NT2/D1 (cell line): ENCODE measurements at regions not wholly inside any gene's neighbourhood (a gene's known extent, or its start where the extent isn't known, plus 50 kb on each side); places are given as distances from the start of the nearest gene placed in this dataset.

Source experiments
- DNase-seq: peaks from one replicate; pipeline ENCODE4 v3.0.0-alpha.2; 2011; ENCODE audit warnings: low read depth, low spot score
- H3K27me3 ChIP-seq: 2 replicates; pipeline ENCODE4 v1.6.0; 2011; ENCODE audit warnings: mild to moderate bottlenecking; ENCODE audit not compliant: insufficient read length, insufficient read depth
- H3K36me3 ChIP-seq: 2 replicates; pipeline ENCODE4 v1.6.1; 2011; ENCODE audit warnings: mild to moderate bottlenecking, low read length, mixed read lengths; ENCODE audit not compliant: insufficient read depth, insufficient read length
- H3K4me1 ChIP-seq: 2 replicates; pipeline ENCODE4 v1.5.1; 2011; ENCODE audit not compliant: insufficient read depth, insufficient read length
- H3K4me3 ChIP-seq: 2 replicates; pipeline ENCODE4 v1.5.1; 2011; ENCODE audit warnings: low read depth; ENCODE audit not compliant: insufficient read length
- H3K9ac ChIP-seq: 2 replicates; pipeline ENCODE4 v1.6.0; 2011; ENCODE audit warnings: low read depth; ENCODE audit not compliant: insufficient read length
- H3K9me3 ChIP-seq: 2 replicates; pipeline ENCODE4 v1.5.1; 2011; ENCODE audit warnings: mild to moderate bottlenecking, low read length; ENCODE audit not compliant: insufficient read depth
- SUZ12 ChIP-seq: IDR thresholded peaks from 2 replicates; pipeline ENCODE4 v1.6.1; 2011; ENCODE audit not compliant: insufficient read length, insufficient read depth; ENCODE audit errors: extremely low read depth
- YY1 ChIP-seq: IDR thresholded peaks from 2 replicates; pipeline ENCODE4 v1.6.1; 2011; ENCODE audit not compliant: insufficient read length, insufficient read depth
- ZNF274 ChIP-seq: IDR thresholded peaks from 2 replicates; pipeline ENCODE4 v1.6.1; 2011; ENCODE audit warnings: mild to moderate bottlenecking, low read depth, low read length

GRCh38 chr10:26952094-26952493, 91.3 kb upstream of the ABI1 start:
- Histone ChIP-seq H3K27me3 (no peaks in the 10 kb centered on the region), H3K4me3 (no peak overlapping the region), H3K9ac (no peak overlapping the region), H3K36me3 (no peaks in the 10 kb centered on the region), H3K4me1 (no peaks in the 10 kb centered on the region), H3K9me3 (peaks cover 9% of the 10 kb centered on the region; the same call in 1 of the 2 replicates)
- DNase-seq, result no peak
- no peak for TF ChIP-seq ZNF274
- TF ChIP-seq YY1, result no peak
- no peak for TF ChIP-seq SUZ12

GRCh38 chr10:26951650-26952049, 90.9 kb upstream of the ABI1 start:
- no peak overlapping the region for H3K4me3 ChIP-seq
- no peak for TF ChIP-seq SUZ12
- no peaks in the 10 kb centered on the region for H3K27me3 ChIP-seq
- H3K9me3 ChIP-seq, result peaks cover 9% of the 10 kb centered on the region; the same call in 1 of the 2 replicates
- no peaks in the 10 kb centered on the region for H3K4me1 ChIP-seq
- no peak for DNase-seq
- no peaks in the 10 kb centered on the region for H3K36me3 ChIP-seq
- no peak overlapping the region for H3K9ac ChIP-seq

GRCh38 chr10:26950934-26951333, 90.2 kb upstream of the ABI1 start:
- Histone ChIP-seq H3K9ac (no peak overlapping the region), H3K4me1 (no peaks in the 10 kb centered on the region), H3K9me3 (peaks cover 9% of the 10 kb centered on the region; the same call in 1 of the 2 replicates), H3K4me3 (no peak overlapping the region), H3K27me3 (no peaks in the 10 kb centered on the region), H3K36me3 (no peaks in the 10 kb centered on the region)
- no peak for TF ChIP-seq SUZ12
- no peak for TF ChIP-seq YY1
- no peak for TF ChIP-seq ZNF274
- no peak for DNase-seq

- H3K27me3 ChIP-seq, result no peaks in the 10 kb centered on the region
- H3K4me3 ChIP-seq, result no peak overlapping the region
- no peaks in the 10 kb centered on the region for H3K4me1 ChIP-seq
- H3K9ac ChIP-seq, result no peak overlapping the region
- no peaks in the 10 kb centered on the region for H3K36me3 ChIP-seq
- DNase-seq, result no peak
- no peak for TF ChIP-seq YY1
- no peak for TF ChIP-seq SUZ12
- TF ChIP-seq ZNF274, result no peak
- H3K9me3 ChIP-seq, result peaks cover 9% of the 10 kb centered on the region; the same call in 1 of the 2 replicates
Observed at GRCh38 chr10:26946102-26946811, 85.5 kb upstream of the ABI1 start.

- no peaks in the 10 kb centered on the region for H3K27me3 ChIP-seq
- H3K4me3 ChIP-seq, result no peak overlapping the region
- no peaks in the 10 kb centered on the region for H3K36me3 ChIP-seq
- DNase-seq, result no peak
- TF ChIP-seq SUZ12 (no peak), YY1 (no peak)
- no peak overlapping the region for H3K9ac ChIP-seq
- H3K9me3 ChIP-seq, result no peaks in the 10 kb centered on the region
- peaks cover 3% of the 10 kb centered on the region for H3K4me1 ChIP-seq
Observed at GRCh38 chr10:26944261-26944882, 83.6 kb upstream of the ABI1 start.

- TF ChIP-seq ZNF274, result no peak
- TF ChIP-seq YY1, result no peak
- TF ChIP-seq SUZ12, result no peak
- Histone ChIP-seq H3K4me1 (peaks cover 3% of the 10 kb centered on the region), H3K9me3 (no peaks in the 10 kb centered on the region), H3K4me3 (no peak overlapping the region), H3K27me3 (no peaks in the 10 kb centered on the region), H3K36me3 (no peaks in the 10 kb centered on the region), H3K9ac (no peak overlapping the region)
- DNase-seq, result no peak
Observed at GRCh38 chr10:26939962-26940354, 79.2 kb upstream of the ABI1 start.

GRCh38 chr10:26939290-26939961, 78.7 kb upstream of the ABI1 start:
- H3K36me3 ChIP-seq, result no peaks in the 10 kb centered on the region
- no peak for DNase-seq
- no peak overlapping the region for H3K9ac ChIP-seq
- TF ChIP-seq ZNF274 (no peak), SUZ12 (no peak), YY1 (no peak)
- no peak overlapping the region for H3K4me3 ChIP-seq
- H3K4me1 ChIP-seq, result peaks cover 3% of the 10 kb centered on the region
- no peaks in the 10 kb centered on the region for H3K9me3 ChIP-seq
- no peaks in the 10 kb centered on the region for H3K27me3 ChIP-seq

- DNase-seq, result peak; percentile 71
- Histone ChIP-seq H3K27me3 (no peaks in the 10 kb centered on the region), H3K9me3 (no peaks in the 10 kb centered on the region), H3K4me3 (no peak overlapping the region), H3K36me3 (no peaks in the 10 kb centered on the region), H3K4me1 (peaks cover 3% of the 10 kb centered on the region), H3K9ac (no peak overlapping the region)
- TF ChIP-seq YY1 (no peak), SUZ12 (no peak), ZNF274 (no peak)
Observed at GRCh38 chr10:26938578-26938977, 77.8 kb upstream of the ABI1 start.
